ENCODE measurements at regions not wholly inside any gene's neighbourhood (a gene's known extent, or its start where the extent isn't known, plus 50 kb on each side); places are given as distances from the start of the nearest gene placed in this dataset.

GRCh38 chr6:137769797-137770362 is 97.2 kb upstream of the TNFAIP3 start:
- Histone ChIP-seq H3K79me2 (ENCODE audit: insufficient read depth) (no peaks in the 10 kb centered on the region), H3K27ac (no peak overlapping the region)

DNA sequence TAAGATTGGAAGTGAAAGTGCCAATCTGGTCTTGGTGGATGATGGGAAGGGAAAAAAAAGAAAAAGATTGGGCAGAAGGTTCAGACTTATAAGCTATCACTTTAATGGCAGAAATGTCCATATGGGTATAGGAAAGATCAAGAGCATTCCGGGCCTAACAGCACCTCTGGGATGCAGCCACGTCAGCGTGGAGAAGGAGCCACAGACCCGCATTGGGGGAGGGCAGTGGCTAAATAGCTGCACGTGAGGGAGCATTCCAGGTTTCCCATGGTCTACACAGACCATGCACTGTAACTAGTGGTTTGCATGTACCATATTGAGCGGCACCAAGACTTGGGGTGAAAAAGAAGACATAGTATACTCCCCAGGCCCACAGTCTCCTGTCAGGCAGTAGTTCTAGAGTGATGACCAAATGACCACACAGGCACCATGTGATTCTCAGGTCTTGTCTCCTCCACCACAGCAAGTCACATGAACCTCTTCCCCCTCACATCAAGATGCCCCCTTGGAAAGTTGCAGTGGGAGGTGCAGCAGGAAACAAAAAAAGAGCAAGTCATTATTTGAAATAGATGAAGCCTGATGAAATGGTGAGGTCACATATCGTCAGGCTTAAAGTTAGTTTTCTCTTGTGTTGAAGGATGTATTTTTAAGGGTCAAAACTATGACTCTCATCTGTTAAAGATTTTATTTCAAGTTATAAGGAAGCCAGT is 94.4 kb upstream of the TNFAIP3 start:
- WGBS, 2 experiments (ENCODE audit: low coverage in 1 of 2, low lambda C conversion rate in 2 of 2, missing lambda C conversion rate in 2 of 2) = 97 to 99% methylated on average over 7 of the region's 7 CpGs

More at GRCh38 chr6:137769797-137770362, 97.2 kb upstream of the TNFAIP3 start:
- Histone ChIP-seq H4K20me1 (ENCODE audit: insufficient read depth) (no peaks in the 10 kb centered on the region), H3K9me2 (ENCODE audit: insufficient read depth) (no peaks in the 10 kb centered on the region), H2AFZ (no peak overlapping the region), H3K9ac (no peak overlapping the region), H3K9me3 (ENCODE audit: low read depth) (no peaks in the 10 kb centered on the region), H3K4me2 (ENCODE audit: unreplicated experiment) (no peak overlapping the region), H3K4me1 (ENCODE audit: insufficient read depth) (peaks cover 23% of the 10 kb centered on the region), H3K4me3 (no peak overlapping the region), H3K27me3 (replicated peaks; ENCODE audit: insufficient read depth) (no peaks in the 10 kb centered on the region), H3K36me3 (ENCODE audit: low read depth) (no peaks in the 10 kb centered on the region), H3F3A (ENCODE audit: insufficient read depth) (peaks cover 21% of the 10 kb centered on the region)
- TF ChIP-seq EZH2 (IDR thresholded peaks at IDR 0.05; ENCODE audit: insufficient read depth, poor library complexity, severe bottlenecking) = no peak
- TF ChIP-seq EZH2phosphoT487 (IDR thresholded peaks at IDR 0.05; ENCODE audit: insufficient read depth, low read depth) = no peak
- in situ Hi-C loops (cut with MboI) = no loop called here
- 89% methylated on average over 6 of the region's 6 CpGs for WGBS, 2 experiments (ENCODE audit: low coverage in 1 of 2, low lambda C conversion rate in 2 of 2, missing lambda C conversion rate in 2 of 2)
- DNase-seq = no peak

DNA sequence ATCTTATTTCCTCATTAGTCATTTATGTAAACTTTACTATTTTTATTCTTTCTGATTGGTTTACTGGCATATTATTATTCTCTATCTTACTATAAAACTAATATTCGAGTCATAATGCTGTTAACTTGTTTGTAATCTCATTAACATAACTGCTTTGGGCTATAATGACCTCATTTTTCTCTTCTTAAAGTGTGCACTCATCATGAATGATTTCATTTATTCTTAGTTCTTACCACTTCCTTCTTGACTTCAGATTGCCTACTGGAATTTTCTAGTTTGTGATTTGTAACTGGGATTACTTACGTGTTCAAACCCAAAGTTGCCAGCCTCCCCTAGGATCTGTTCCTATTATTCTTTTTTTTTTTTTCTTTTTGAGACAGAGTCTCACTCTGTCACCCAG is 91.8 kb upstream of the TNFAIP3 start:
- no peak overlapping the region for H3K9ac ChIP-seq
- TF ChIP-seq EZH2 (IDR thresholded peaks at IDR 0.05; ENCODE audit: insufficient read depth, poor library complexity, severe bottlenecking) = no peak
- TF ChIP-seq EZH2phosphoT487 (IDR thresholded peaks at IDR 0.05; ENCODE audit: insufficient read depth, low read depth) = no peak
- H2AFZ ChIP-seq = no peak overlapping the region
- no peaks in the 10 kb centered on the region for H3K27me3 ChIP-seq (replicated peaks; ENCODE audit: insufficient read depth)
- H3F3A ChIP-seq (ENCODE audit: insufficient read depth) = 0 out of 2 replicates have a peak, but pooled peaks cover 6% of the 10 kb centered on the region
- no peak overlapping the region for H3K4me2 ChIP-seq (ENCODE audit: unreplicated experiment)
- H3K9me2 ChIP-seq (ENCODE audit: insufficient read depth) = no peaks in the 10 kb centered on the region
- WGBS, 2 experiments (ENCODE audit: low coverage in 1 of 2, low lambda C conversion rate in 2 of 2, missing lambda C conversion rate in 2 of 2) = 82 to 87% methylated on average over 2 of the region's 2 CpGs
- no peaks in the 10 kb centered on the region for H3K36me3 ChIP-seq (ENCODE audit: low read depth)
- H4K20me1 ChIP-seq (ENCODE audit: insufficient read depth) = no peaks in the 10 kb centered on the region
- DNase-seq = peak; percentile 15
- in situ Hi-C loops (cut with MboI) = no loop called here
- no peaks in the 10 kb centered on the region for H3K79me2 ChIP-seq (ENCODE audit: insufficient read depth)
- H3K4me3 ChIP-seq = no peak overlapping the region
- H3K9me3 ChIP-seq (ENCODE audit: low read depth) = no peaks in the 10 kb centered on the region
- H3K27ac ChIP-seq = no peak overlapping the region
- H3K4me1 ChIP-seq (ENCODE audit: insufficient read depth) = 0 out of 2 replicates have a peak, but pooled peaks cover 3% of the 10 kb centered on the region

More for the DNA sequence above, 94.4 kb upstream of the TNFAIP3 start:
- in situ Hi-C loops (cut with MboI) = no loop called here
- no peak overlapping the region for H3K4me2 ChIP-seq (ENCODE audit: unreplicated experiment)
- H3K9me3 ChIP-seq (ENCODE audit: low read depth) = no peaks in the 10 kb centered on the region
- no peaks in the 10 kb centered on the region for H3K9me2 ChIP-seq (ENCODE audit: insufficient read depth)
- H3K4me1 ChIP-seq (ENCODE audit: insufficient read depth) = peaks cover 11% of the 10 kb centered on the region; the same call in 1 of the 2 replicates
- no peak overlapping the region for H2AFZ ChIP-seq
- H3K79me2 ChIP-seq (ENCODE audit: insufficient read depth) = no peaks in the 10 kb centered on the region
- H3K27me3 ChIP-seq (replicated peaks; ENCODE audit: insufficient read depth) = no peaks in the 10 kb centered on the region
- H4K20me1 ChIP-seq (ENCODE audit: insufficient read depth) = no peaks in the 10 kb centered on the region
- H3F3A ChIP-seq (ENCODE audit: insufficient read depth) = peaks cover 13% of the 10 kb centered on the region; the same call in 1 of the 2 replicates
- H3K9ac ChIP-seq = no peak overlapping the region
- no peak overlapping the region for H3K4me3 ChIP-seq
- no peak overlapping the region for H3K27ac ChIP-seq
- TF ChIP-seq EZH2 (IDR thresholded peaks at IDR 0.05; ENCODE audit: insufficient read depth, poor library complexity, severe bottlenecking) (no peak), EZH2phosphoT487 (IDR thresholded peaks at IDR 0.05; ENCODE audit: insufficient read depth, low read depth) (no peak)
- no peaks in the 10 kb centered on the region for H3K36me3 ChIP-seq (ENCODE audit: low read depth)
- no peak for DNase-seq

GRCh38 chr6:137775720-137776119 is 91.3 kb upstream of the TNFAIP3 start:
- Histone ChIP-seq H3K9ac (no peak overlapping the region), H3K27ac (no peak overlapping the region), H3K4me2 (ENCODE audit: unreplicated experiment) (no peak overlapping the region), H4K20me1 (ENCODE audit: insufficient read depth) (no peaks in the 10 kb centered on the region), H3K9me2 (ENCODE audit: insufficient read depth) (no peaks in the 10 kb centered on the region), H3K36me3 (ENCODE audit: low read depth) (no peaks in the 10 kb centered on the region), H3K27me3 (replicated peaks; ENCODE audit: insufficient read depth) (no peaks in the 10 kb centered on the region), H3K9me3 (ENCODE audit: low read depth) (no peaks in the 10 kb centered on the region), H3K4me1 (ENCODE audit: insufficient read depth) (0 out of 2 replicates have a peak, but pooled peaks cover 3% of the 10 kb centered on the region), H3K79me2 (ENCODE audit: insufficient read depth) (no peaks in the 10 kb centered on the region), H3F3A (ENCODE audit: insufficient read depth) (0 out of 2 replicates have a peak, but pooled peaks cover 6% of the 10 kb centered on the region), H3K4me3 (no peak overlapping the region), H2AFZ (no peak overlapping the region)
- TF ChIP-seq EZH2 (IDR thresholded peaks at IDR 0.05; ENCODE audit: insufficient read depth, poor library complexity, severe bottlenecking) (no peak), EZH2phosphoT487 (IDR thresholded peaks at IDR 0.05; ENCODE audit: insufficient read depth, low read depth) (no peak)
- 91 to 97% methylated on average over 5 of the region's 5 CpGs for WGBS, 2 experiments (ENCODE audit: low coverage in 1 of 2, low lambda C conversion rate in 2 of 2, missing lambda C conversion rate in 2 of 2)
- DNase-seq = no peak
- in situ Hi-C loops (cut with MboI) = no loop called here

Data from GM23248 (cell line).